C4-2B (cell line): ENCODE measurements at regions not wholly inside any gene's neighbourhood (a gene's known extent, or its start where the extent isn't known, plus 50 kb on each side); places are given as distances from the start of the nearest gene placed in this dataset.

Experiments used
- H3K27ac ChIP-seq: fragments of 450-650 bp; 2 replicates; pipeline ENCODE4 v1.5.1; 2017
- ZFX ChIP-seq: fragments of 450-650 bp; IDR thresholded peaks from 2 replicates; pipeline ENCODE4 v1.6.1; 2017
- TF ChIP-seq, protein P1 (sequence below): fragments of 450-650 bp; conservative IDR thresholded peaks from 2 replicates; pipeline ENCODE4 v1.5.1; 2017; ENCODE audit warnings: mild to moderate bottlenecking

- TF ChIP-seq, protein P1, sequence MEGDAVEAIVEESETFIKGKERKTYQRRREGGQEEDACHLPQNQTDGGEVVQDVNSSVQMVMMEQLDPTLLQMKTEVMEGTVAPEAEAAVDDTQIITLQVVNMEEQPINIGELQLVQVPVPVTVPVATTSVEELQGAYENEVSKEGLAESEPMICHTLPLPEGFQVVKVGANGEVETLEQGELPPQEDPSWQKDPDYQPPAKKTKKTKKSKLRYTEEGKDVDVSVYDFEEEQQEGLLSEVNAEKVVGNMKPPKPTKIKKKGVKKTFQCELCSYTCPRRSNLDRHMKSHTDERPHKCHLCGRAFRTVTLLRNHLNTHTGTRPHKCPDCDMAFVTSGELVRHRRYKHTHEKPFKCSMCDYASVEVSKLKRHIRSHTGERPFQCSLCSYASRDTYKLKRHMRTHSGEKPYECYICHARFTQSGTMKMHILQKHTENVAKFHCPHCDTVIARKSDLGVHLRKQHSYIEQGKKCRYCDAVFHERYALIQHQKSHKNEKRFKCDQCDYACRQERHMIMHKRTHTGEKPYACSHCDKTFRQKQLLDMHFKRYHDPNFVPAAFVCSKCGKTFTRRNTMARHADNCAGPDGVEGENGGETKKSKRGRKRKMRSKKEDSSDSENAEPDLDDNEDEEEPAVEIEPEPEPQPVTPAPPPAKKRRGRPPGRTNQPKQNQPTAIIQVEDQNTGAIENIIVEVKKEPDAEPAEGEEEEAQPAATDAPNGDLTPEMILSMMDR = no peak
- no peak for TF ChIP-seq ZFX
- H3K27ac ChIP-seq = no peak overlapping the region
Measured at GRCh38 chr4:93888308-93888707, 59.8 kb downstream of the ATOH1 start.

DNA sequence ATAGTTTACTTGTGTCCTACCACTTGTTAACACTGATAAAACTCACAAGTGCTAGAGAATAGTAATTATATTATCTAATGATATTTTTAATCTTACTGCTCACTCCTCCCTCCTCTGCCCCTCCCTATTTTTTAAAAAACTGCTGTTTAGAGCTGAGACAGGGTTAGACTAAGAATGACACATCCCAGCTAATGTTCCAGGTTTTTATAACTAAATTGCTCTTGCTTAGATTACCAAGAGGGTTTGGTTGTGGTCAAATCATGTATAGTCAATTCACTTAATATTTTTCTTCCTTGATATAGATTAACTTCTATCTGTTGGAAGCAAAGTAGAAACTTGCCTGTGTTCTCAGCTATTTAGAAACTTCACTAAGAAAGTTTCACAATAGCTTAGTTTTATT is 60.2 kb downstream of the ATOH1 start:
- TF ChIP-seq, protein P1 = no peak
- no peak for TF ChIP-seq ZFX
- no peak overlapping the region for H3K27ac ChIP-seq

GRCh38 chr4:93891244-93891643 is 62.7 kb downstream of the ATOH1 start:
- TF ChIP-seq, protein P1 = no peak
- no peak for TF ChIP-seq ZFX
- no peak overlapping the region for H3K27ac ChIP-seq

DNA sequence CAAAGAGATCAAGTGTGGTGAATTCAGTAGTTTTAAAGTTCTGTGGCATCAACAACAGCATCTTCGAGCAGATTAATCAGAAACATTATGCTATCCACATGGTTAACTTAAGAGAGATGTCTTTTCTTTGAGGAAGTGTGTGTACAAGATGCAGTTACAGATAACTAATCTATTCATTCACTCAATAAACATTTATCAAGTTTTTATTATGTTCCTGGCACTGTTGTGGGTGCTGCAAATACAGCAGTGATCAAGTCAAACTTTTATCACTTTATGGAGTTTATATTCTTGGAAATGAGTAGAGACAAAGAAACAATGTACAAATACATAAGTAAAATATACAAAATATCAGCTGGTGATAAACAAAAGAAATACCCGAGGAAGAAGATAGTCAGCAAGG is 66.4 kb downstream of the ATOH1 start:
- no peak for TF ChIP-seq ZFX
- TF ChIP-seq, protein P1 = no peak
- no peak overlapping the region for H3K27ac ChIP-seq

DNA sequence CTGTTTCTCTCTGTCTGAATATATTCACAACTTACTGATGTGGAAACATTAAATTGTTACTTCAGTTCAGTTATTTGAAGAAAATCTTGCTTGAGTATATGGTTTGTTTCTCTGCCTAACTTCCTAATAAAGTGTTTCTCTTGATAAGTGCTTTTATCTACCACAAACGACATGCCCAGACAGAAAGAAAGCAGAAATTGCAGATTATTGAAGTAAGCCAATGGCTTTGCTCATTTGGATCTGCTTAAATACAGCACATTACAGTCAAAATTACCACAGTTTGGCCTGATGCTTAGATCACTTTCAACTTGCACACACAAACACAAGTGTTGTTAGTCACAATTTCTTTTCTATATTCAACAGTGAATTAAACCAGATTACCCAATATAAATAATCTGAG is 68.0 kb downstream of the ATOH1 start:
- no peak overlapping the region for H3K27ac ChIP-seq
- TF ChIP-seq, protein P1 = no peak
- no peak for TF ChIP-seq ZFX

GRCh38 chr4:93897559-93897958 is 69.0 kb downstream of the ATOH1 start:
- TF ChIP-seq ZFX = no peak
- TF ChIP-seq, protein P1 = peak; percentile 72
- no peak overlapping the region for H3K27ac ChIP-seq

DNA sequence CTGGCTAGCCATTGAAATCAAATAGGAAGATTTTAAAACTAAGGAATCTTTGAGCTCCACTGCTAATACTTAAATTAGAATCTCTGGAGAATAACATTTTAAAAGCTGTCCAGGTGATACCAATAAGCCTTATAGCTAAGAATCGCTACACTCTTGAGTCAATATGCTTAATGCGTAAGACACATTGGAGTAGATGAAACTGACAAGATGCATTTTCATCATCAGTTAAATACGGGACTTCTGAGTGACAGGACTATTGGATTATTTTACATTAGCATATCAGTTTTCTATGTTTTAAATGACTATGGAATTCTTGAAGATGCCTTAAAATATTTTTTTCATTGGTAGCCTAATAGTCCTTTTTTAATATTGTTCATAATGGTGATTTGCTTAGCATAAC is 80.2 kb downstream of the ATOH1 start:
- H3K27ac ChIP-seq = no peak overlapping the region
- TF ChIP-seq, protein P1 = no peak
- TF ChIP-seq ZFX = no peak
